ENCODE measurements at regions not wholly inside any gene's neighbourhood (a gene's known extent, or its start where the extent isn't known, plus 50 kb on each side); places are given as distances from the start of the nearest gene placed in this dataset.

GRCh38 chr18:24894880-24895279 is 434.4 kb downstream of the HRH4 start:
- DNase-seq (ENCODE audit: insufficient read length, low spot score) (no peak), FAIRE-seq (no peak)
- TF ChIP-seq POU2F2 (IDR thresholded peaks at IDR 0.05; ENCODE audit: low read depth, low read length) (no peak), SPI1 (IDR thresholded peaks at IDR 0.05; ENCODE audit: low read depth, low read length) (no peak), TAF1 (IDR thresholded peaks at IDR 0.05; ENCODE audit: low read depth, low read length) (no peak), POLR2A (IDR thresholded peaks at IDR 0.05; ENCODE audit: low read depth, low read length) (no peak), POLR2AphosphoS5 (IDR thresholded peaks at IDR 0.05; ENCODE audit: low read depth, low read length) (no peak), PAX5 (IDR thresholded peaks at IDR 0.05; ENCODE audit: insufficient read depth, low read length, severe bottlenecking) (no peak)

DNA sequence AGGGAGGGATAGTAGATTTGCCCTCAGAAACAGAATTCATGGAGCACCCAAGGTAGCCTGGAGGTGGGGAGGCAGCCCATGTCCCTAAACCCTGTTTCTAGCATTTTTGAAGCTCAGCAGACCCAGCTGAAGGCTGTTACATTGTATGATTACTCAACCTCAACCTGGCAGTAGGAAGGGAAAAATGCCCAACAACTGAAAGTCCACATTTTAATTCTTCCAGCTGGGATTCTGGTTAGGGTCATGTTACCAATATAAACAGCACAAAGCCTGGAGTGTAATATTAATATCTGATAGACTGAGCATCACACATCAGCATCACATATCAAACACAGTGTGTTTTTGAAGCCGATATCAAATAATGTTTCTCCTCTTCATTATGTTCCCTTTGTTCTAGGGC is 437.0 kb downstream of the HRH4 start:
- no peak for DNase-seq (ENCODE audit: insufficient read length, low spot score)
- TF ChIP-seq TAF1 (IDR thresholded peaks at IDR 0.05; ENCODE audit: low read depth, low read length) (no peak), POLR2AphosphoS5 (IDR thresholded peaks at IDR 0.05; ENCODE audit: low read depth, low read length) (no peak), POLR2A (IDR thresholded peaks at IDR 0.05; ENCODE audit: low read depth, low read length) (no peak), PAX5 (IDR thresholded peaks at IDR 0.05; ENCODE audit: insufficient read depth, low read length, severe bottlenecking) (no peak), POU2F2 (IDR thresholded peaks at IDR 0.05; ENCODE audit: low read depth, low read length) (no peak), SPI1 (IDR thresholded peaks at IDR 0.05; ENCODE audit: low read depth, low read length) (no peak)
- no peak for FAIRE-seq

GRCh38 chr18:24910221-24910620 is 441.7 kb downstream of the ZNF521 start:
- TF ChIP-seq PAX5 (IDR thresholded peaks at IDR 0.05; ENCODE audit: insufficient read depth, low read length, severe bottlenecking) (no peak), POLR2A (IDR thresholded peaks at IDR 0.05; ENCODE audit: low read depth, low read length) (no peak), POLR2AphosphoS5 (IDR thresholded peaks at IDR 0.05; ENCODE audit: low read depth, low read length) (no peak), TAF1 (IDR thresholded peaks at IDR 0.05; ENCODE audit: low read depth, low read length) (no peak), SPI1 (IDR thresholded peaks at IDR 0.05; ENCODE audit: low read depth, low read length) (no peak), POU2F2 (IDR thresholded peaks at IDR 0.05; ENCODE audit: low read depth, low read length) (no peak)

GRCh38 chr18:24913507-24914170 is 438.3 kb downstream of the ZNF521 start:
- DNase-seq (ENCODE audit: insufficient read length, low spot score) (no peak), FAIRE-seq (no peak)
- TF ChIP-seq POLR2A (IDR thresholded peaks at IDR 0.05; ENCODE audit: low read depth, low read length) = no peak
- TF ChIP-seq TAF1 (IDR thresholded peaks at IDR 0.05; ENCODE audit: low read depth, low read length) = no peak
- TF ChIP-seq SPI1 (IDR thresholded peaks at IDR 0.05; ENCODE audit: low read depth, low read length) = no peak
- no peak for TF ChIP-seq POU2F2 (IDR thresholded peaks at IDR 0.05; ENCODE audit: low read depth, low read length)
- TF ChIP-seq POLR2AphosphoS5 (IDR thresholded peaks at IDR 0.05; ENCODE audit: low read depth, low read length) = no peak
- no peak for TF ChIP-seq PAX5 (IDR thresholded peaks at IDR 0.05; ENCODE audit: insufficient read depth, low read length, severe bottlenecking)

More at GRCh38 chr18:24910221-24910620, 441.7 kb downstream of the ZNF521 start:
- no peak for FAIRE-seq
- no peak for DNase-seq (ENCODE audit: insufficient read length, low spot score)

GRCh38 chr18:24914171-24914525 is 437.8 kb downstream of the ZNF521 start:
- DNase-seq (ENCODE audit: insufficient read length, low spot score) (no peak), FAIRE-seq (no peak)
- TF ChIP-seq PAX5 (IDR thresholded peaks at IDR 0.05; ENCODE audit: insufficient read depth, low read length, severe bottlenecking) (no peak), TAF1 (IDR thresholded peaks at IDR 0.05; ENCODE audit: low read depth, low read length) (no peak), POU2F2 (IDR thresholded peaks at IDR 0.05; ENCODE audit: low read depth, low read length) (no peak), SPI1 (IDR thresholded peaks at IDR 0.05; ENCODE audit: low read depth, low read length) (no peak), POLR2A (IDR thresholded peaks at IDR 0.05; ENCODE audit: low read depth, low read length) (no peak), POLR2AphosphoS5 (IDR thresholded peaks at IDR 0.05; ENCODE audit: low read depth, low read length) (no peak)

- TF ChIP-seq TAF1 (IDR thresholded peaks at IDR 0.05; ENCODE audit: low read depth, low read length) (no peak), POLR2A (IDR thresholded peaks at IDR 0.05; ENCODE audit: low read depth, low read length) (no peak), POU2F2 (IDR thresholded peaks at IDR 0.05; ENCODE audit: low read depth, low read length) (no peak), SPI1 (IDR thresholded peaks at IDR 0.05; ENCODE audit: low read depth, low read length) (no peak), POLR2AphosphoS5 (IDR thresholded peaks at IDR 0.05; ENCODE audit: low read depth, low read length) (no peak), PAX5 (IDR thresholded peaks at IDR 0.05; ENCODE audit: insufficient read depth, low read length, severe bottlenecking) (no peak)
- FAIRE-seq = no peak
- DNase-seq (ENCODE audit: insufficient read length, low spot score) = no peak
Measured at GRCh38 chr18:24914685-24915084, 437.3 kb downstream of the ZNF521 start.

- FAIRE-seq (no peak), DNase-seq (ENCODE audit: insufficient read length, low spot score) (no peak)
- TF ChIP-seq POLR2AphosphoS5 (IDR thresholded peaks at IDR 0.05; ENCODE audit: low read depth, low read length) (no peak), POU2F2 (IDR thresholded peaks at IDR 0.05; ENCODE audit: low read depth, low read length) (no peak), PAX5 (IDR thresholded peaks at IDR 0.05; ENCODE audit: insufficient read depth, low read length, severe bottlenecking) (no peak), TAF1 (IDR thresholded peaks at IDR 0.05; ENCODE audit: low read depth, low read length) (no peak), SPI1 (IDR thresholded peaks at IDR 0.05; ENCODE audit: low read depth, low read length) (no peak), POLR2A (IDR thresholded peaks at IDR 0.05; ENCODE audit: low read depth, low read length) (no peak)
Measured at GRCh38 chr18:24915547-24915946, 436.4 kb downstream of the ZNF521 start.

DNA sequence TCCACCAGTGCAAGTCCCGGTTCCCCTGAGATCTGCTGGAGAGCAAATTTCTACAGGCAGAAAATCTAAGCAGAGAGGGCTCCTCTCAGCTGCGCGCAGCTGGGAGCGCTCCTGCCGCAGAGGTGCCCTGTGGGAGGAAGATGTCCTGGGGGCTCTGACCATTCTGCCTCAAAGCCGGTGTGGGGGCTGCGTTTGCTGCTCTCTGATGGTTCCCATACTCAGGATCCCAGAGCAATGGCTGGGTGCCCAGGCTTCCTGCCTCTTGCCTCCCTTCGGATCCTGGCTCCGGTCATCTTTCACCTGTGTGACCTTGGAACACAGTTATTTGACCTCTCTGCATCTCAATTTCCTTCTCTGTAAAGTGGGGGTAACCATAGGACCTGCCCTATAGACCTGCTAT is 434.2 kb downstream of the ZNF521 start:
- no peak for FAIRE-seq
- no peak for DNase-seq (ENCODE audit: insufficient read length, low spot score)
- TF ChIP-seq TAF1 (IDR thresholded peaks at IDR 0.05; ENCODE audit: low read depth, low read length) (no peak), POU2F2 (IDR thresholded peaks at IDR 0.05; ENCODE audit: low read depth, low read length) (no peak), POLR2AphosphoS5 (IDR thresholded peaks at IDR 0.05; ENCODE audit: low read depth, low read length) (no peak), POLR2A (IDR thresholded peaks at IDR 0.05; ENCODE audit: low read depth, low read length) (no peak), SPI1 (IDR thresholded peaks at IDR 0.05; ENCODE audit: low read depth, low read length) (no peak), PAX5 (IDR thresholded peaks at IDR 0.05; ENCODE audit: insufficient read depth, low read length, severe bottlenecking) (no peak)

DNA sequence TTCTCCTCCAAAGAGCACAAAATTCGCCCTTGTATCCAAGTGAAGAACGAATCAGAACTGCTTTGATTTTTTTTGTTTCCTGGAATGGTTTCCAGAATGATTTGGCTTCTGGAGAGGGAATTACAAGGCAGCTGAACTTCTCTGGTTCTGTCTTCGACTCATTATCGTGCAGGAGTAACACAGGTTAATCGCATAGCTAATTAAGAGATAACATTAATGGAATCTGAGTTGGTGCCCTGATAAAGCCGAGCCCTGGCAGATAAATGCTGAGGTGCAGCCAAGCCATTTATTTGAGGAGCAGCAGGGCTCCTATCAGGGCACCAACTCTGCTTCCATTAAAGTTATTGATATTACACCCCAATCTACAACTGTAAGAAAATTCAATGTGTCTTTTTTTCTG is 433.7 kb downstream of the ZNF521 start:
- no peak for DNase-seq (ENCODE audit: insufficient read length, low spot score)
- no peak for FAIRE-seq
- no peak for TF ChIP-seq TAF1 (IDR thresholded peaks at IDR 0.05; ENCODE audit: low read depth, low read length)
- TF ChIP-seq POLR2A (IDR thresholded peaks at IDR 0.05; ENCODE audit: low read depth, low read length) = no peak
- TF ChIP-seq SPI1 (IDR thresholded peaks at IDR 0.05; ENCODE audit: low read depth, low read length) = no peak
- TF ChIP-seq PAX5 (IDR thresholded peaks at IDR 0.05; ENCODE audit: insufficient read depth, low read length, severe bottlenecking) = no peak
- no peak for TF ChIP-seq POU2F2 (IDR thresholded peaks at IDR 0.05; ENCODE audit: low read depth, low read length)
- no peak for TF ChIP-seq POLR2AphosphoS5 (IDR thresholded peaks at IDR 0.05; ENCODE audit: low read depth, low read length)
